HG02852 (cell line): ENCODE measurements at regions not wholly inside any gene's neighbourhood (a gene's known extent, or its start where the extent isn't known, plus 50 kb on each side); places are given as distances from the start of the nearest gene placed in this dataset.

ENCODE experiments used
- ATAC-seq: cut with Tn5 transposase; IDR thresholded peaks from one replicate; pipeline ENCODE4 v1.9.1; 2021; ENCODE audit warnings: mild to moderate bottlenecking, moderate library complexity; ENCODE audit not compliant: unreplicated experiment

DNA sequence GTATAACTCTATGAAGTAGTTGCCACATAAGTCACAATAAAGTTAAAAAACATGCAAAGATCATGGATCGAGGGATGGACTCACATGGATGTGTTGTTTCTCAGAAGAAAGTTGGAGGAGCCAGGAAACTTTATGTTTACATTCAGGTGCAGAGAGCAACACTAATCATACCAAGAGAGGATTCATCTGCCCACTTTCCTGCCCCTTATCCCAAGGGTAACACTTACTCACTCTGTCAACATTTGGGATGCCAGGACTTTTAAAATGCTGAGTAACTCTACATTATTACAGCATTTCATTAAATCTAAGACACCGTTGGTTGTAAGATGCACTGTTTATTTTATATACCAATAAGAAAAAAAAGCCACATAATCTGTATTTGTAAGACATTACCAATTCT, 170.4 kb downstream of the KCNE4 start:
- ATAC-seq: no peak

- no peak for ATAC-seq
Observed at GRCh38 chr2:223223156-223223555, 171.2 kb downstream of the KCNE4 start.

- no peak for ATAC-seq
Observed at GRCh38 chr2:223225266-223225665, 173.3 kb downstream of the KCNE4 start.

DNA sequence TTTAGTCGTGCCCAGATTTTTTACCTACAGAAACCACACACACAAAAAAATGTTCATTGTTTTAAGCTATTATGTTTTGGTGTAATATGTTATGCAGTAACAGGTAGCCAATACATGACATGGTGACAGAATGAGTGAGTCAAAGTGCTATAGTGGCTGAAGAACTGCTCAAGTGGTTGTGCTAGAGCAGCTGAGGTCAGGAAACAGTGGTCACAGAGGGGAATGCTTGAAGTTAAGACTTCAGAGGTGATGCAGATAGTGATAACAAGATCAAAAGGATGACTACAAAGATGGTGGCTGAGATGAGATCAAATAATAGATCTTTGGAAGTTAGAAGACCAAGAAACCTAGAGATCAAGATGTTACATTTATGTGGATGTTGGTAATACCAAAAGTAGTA, 174.3 kb downstream of the KCNE4 start:
- no peak for ATAC-seq

GRCh38 chr2:223227338-223227737, 175.3 kb downstream of the KCNE4 start:
- ATAC-seq: no peak

DNA sequence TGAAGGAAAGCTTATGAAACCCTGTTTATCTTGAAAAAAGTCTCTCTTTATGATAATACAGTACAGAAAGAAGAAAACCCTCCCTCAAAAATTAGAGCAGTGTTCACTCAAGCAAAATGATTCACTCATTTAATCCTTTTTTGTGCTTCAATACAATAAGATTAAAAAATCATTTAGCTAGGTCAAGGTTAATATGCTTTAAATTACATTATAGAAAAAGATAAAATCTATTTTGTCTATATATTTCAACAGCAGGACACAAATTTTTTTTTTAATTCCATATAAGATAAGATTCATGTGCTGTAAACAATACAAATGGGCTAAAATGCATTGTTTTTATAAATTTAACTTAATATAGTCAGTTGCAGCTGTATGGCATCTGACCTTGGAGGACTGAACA, 176.9 kb downstream of the KCNE4 start:
- no peak for ATAC-seq

GRCh38 chr2:223230352-223230751, 178.4 kb downstream of the KCNE4 start:
- no peak for ATAC-seq

GRCh38 chr2:223232285-223232684, 180.3 kb downstream of the KCNE4 start:
- no peak for ATAC-seq

GRCh38 chr2:223232896-223233295, 180.9 kb downstream of the KCNE4 start:
- ATAC-seq: no peak

DNA sequence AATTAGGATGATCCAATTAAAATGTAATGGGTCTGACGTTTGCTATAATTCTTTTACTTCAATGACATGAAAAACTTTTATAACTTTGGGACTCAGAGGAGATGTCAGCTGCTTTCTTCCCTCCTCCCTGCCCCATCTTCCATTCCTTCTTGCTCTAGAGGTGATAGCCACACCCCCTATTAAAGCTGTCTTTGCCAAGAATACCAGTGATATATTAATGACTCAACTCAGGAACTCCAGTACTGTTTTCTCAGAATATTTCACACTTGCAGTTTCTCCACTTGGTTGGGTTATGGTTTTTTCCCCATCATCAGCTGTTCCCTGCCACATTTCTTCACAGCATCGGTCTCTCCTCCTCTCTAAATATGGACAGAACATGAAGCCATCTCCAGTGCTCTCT, 184.0 kb downstream of the KCNE4 start:
- ATAC-seq: no peak

DNA sequence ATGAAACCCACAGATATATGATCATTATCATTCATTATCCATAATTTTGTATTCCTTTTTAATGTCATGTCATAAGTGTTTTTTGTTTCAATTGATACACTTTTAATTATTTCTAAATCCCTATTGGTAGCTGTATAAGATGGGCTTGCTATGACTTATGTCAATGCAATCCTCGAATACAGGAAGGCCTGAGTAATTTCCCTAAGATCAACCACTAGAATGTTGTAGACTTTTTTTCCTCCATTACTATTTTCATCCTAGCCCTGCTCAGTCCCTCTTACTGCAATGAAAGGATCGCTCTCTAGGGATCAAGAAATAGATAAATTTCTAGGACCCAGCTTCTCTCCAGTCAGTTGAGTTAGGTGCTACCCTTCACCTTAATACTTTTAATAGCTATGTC, 186.3 kb downstream of the KCNE4 start:
- ATAC-seq: no peak

- no peak for ATAC-seq
Observed at GRCh38 chr2:223243233-223243632, 191.2 kb downstream of the KCNE4 start.

DNA sequence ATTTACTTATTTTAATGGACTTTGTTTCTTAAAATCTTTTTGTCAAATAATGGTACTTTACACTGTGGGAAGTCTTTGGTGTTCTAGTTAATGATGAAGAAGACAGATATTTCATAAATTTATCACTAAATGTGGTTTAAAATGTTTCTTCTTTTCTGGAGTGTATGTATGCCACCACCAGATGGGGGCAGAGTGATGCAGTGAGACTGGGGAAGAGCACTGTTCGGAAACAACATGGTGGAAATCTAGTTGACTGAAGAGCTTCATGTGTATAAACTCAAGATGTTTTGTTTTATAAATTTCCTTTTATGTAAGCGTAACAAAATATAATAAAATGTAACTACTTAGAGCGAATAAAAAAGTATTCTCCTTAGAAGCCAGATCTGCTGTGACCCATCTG, 195.1 kb downstream of the KCNE4 start:
- ATAC-seq: no peak

GRCh38 chr2:223251656-223252229, 199.8 kb downstream of the KCNE4 start:
- no peak for ATAC-seq

DNA sequence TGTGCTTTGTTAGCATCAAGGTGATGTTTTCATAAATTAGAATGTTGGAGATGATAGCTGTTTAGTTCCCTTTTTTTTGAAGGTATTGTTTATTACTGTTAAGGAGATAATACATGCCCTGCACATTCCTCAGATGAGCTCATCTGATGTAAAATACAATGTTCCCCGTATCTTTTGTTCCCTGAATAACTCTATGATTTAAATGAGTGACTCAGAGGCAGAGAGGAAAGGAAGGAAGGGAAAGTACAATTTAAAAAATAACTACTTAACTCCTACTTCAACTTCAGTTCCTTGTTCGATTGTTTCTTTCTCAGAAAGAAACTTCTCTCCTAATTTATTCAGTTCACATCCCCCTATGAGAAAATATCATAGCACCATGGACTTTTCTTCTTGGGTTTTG, 208.7 kb downstream of the KCNE4 start:
- no peak for ATAC-seq

GRCh38 chr2:223262946-223263345, 211.0 kb downstream of the KCNE4 start:
- no peak for ATAC-seq

- ATAC-seq: no peak
Observed at GRCh38 chr2:223264541-223265193, 212.7 kb downstream of the KCNE4 start.

- ATAC-seq: no peak
Observed at GRCh38 chr2:223267160-223267951, 215.4 kb downstream of the KCNE4 start.

DNA sequence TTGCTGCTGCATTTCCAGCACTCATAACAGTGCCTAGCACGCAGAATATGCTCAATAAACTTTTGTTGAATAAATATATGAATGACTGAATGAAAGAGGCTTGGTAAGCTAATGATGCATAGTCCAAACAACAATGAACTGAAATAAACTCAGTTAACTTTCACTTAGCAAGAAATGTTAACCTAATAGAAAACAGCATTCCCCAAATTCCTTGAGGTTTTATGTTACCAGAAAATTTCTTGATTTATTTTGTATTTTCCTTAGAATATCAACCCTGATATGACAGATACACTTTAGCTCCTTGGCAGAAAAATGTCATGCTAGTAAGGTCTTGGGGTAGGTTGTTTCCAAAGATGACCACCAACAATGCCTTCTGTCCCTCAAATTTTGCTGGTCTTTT, 217.4 kb downstream of the KCNE4 start:
- no peak for ATAC-seq

DNA sequence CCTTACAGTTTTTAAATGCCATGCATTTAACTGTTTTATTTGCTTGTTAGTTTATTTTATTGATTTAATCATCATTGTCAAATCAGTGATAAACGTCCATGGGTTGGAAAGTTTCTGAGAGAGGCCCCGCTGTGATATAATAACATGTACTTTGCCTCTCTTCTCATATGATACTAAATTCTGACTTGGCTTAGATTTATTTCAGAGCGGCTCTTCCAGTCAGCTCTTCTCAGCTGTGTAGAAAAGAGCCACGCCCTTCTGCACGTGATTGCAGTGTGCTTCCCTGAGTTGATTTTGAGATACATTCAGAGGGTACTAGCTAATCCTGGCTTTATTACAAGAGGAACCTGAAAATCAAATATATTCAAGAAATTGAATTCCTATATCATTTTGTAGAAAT, 218.6 kb downstream of the KCNE4 start:
- no peak for ATAC-seq

DNA sequence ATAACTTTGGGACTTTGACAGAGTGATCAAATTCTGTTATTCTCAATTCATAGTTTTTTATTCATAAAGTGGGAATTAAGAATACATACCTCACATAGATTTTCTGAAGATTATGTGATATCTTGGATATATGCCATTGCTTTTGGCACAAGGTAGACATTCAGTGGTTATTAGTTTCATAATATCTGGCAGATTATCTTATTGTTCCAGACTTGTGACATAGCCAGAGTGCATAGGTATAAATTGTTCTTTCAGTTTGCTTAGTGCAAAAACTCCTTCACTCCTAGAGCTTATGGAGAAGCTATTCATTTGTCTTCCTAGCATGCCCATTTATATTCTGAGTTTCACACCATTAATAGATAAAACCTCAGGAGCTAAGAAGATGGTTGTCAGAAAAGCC, 222.0 kb downstream of the KCNE4 start:
- no peak for ATAC-seq

GRCh38 chr2:223282221-223282620, 230.2 kb downstream of the KCNE4 start:
- no peak for ATAC-seq
